ENCODE measurements at regions not wholly inside any gene's neighbourhood (a gene's known extent, or its start where the extent isn't known, plus 50 kb on each side); places are given as distances from the start of the nearest gene placed in this dataset.

DNA sequence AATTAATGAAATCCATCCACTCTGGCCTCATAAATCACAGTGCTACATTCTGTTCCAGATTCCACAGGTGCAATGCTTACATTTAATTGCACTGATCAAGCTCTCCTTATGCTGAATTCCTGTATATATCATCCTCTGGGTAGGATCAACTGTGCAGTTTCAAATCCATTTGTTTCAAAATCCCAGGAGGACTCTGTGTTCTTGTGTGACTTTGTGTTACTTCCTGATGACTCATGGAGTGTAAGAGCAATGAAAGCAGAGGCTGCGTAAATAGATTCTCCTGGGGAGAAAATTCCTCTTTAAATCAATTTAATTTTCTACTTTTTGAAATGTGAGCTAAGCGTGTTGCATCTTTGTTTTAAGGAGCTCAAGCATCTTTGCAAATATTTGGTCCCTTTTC, 752.7 kb downstream of the METTL15 start:
- intact Hi-C loops (cut with micrococcal nuclease; ENCODE audit: unreplicated experiment) = no loop called here
- Mint-ChIP-seq H3K4me1 (ENCODE audit: low read depth, unreplicated experiment) (peaks cover 33% of the 10 kb centered on the region), H3K9me3 (ENCODE audit: low read depth, unreplicated experiment) (peaks cover 6% of the 10 kb centered on the region), H3K27me3 (ENCODE audit: unreplicated experiment) (no peaks in the 10 kb centered on the region), H3K4me3 (ENCODE audit: low read depth, unreplicated experiment) (no peak overlapping the region), H3K27ac (ENCODE audit: unreplicated experiment) (peak overlapping the region; percentile 78), H3K36me3 (ENCODE audit: insufficient read depth, unreplicated experiment) (peaks cover 5% of the 10 kb centered on the region)
- no peak for DNase-seq
- TF ChIP-seq, protein P1, sequence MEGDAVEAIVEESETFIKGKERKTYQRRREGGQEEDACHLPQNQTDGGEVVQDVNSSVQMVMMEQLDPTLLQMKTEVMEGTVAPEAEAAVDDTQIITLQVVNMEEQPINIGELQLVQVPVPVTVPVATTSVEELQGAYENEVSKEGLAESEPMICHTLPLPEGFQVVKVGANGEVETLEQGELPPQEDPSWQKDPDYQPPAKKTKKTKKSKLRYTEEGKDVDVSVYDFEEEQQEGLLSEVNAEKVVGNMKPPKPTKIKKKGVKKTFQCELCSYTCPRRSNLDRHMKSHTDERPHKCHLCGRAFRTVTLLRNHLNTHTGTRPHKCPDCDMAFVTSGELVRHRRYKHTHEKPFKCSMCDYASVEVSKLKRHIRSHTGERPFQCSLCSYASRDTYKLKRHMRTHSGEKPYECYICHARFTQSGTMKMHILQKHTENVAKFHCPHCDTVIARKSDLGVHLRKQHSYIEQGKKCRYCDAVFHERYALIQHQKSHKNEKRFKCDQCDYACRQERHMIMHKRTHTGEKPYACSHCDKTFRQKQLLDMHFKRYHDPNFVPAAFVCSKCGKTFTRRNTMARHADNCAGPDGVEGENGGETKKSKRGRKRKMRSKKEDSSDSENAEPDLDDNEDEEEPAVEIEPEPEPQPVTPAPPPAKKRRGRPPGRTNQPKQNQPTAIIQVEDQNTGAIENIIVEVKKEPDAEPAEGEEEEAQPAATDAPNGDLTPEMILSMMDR (IDR thresholded peaks at IDR 0.05; ENCODE audit: unreplicated experiment) = no peak
- no TSS peak for BruUV-seq (replicated peaks)
- CTCF ChIA-PET = no interaction called here

- TF ChIP-seq, protein P1 (IDR thresholded peaks at IDR 0.05; ENCODE audit: unreplicated experiment) = no peak
- no peak for DNase-seq
- Mint-ChIP-seq H3K27me3 (ENCODE audit: unreplicated experiment) (no peaks in the 10 kb centered on the region), H3K27ac (ENCODE audit: unreplicated experiment) (no peak overlapping the region), H3K9me3 (ENCODE audit: low read depth, unreplicated experiment) (peaks cover 6% of the 10 kb centered on the region), H3K4me3 (ENCODE audit: low read depth, unreplicated experiment) (no peak overlapping the region), H3K36me3 (ENCODE audit: insufficient read depth, unreplicated experiment) (peaks cover 5% of the 10 kb centered on the region), H3K4me1 (ENCODE audit: low read depth, unreplicated experiment) (peaks cover 33% of the 10 kb centered on the region)
- no TSS peak for BruUV-seq (replicated peaks)
- intact Hi-C loops (cut with micrococcal nuclease; ENCODE audit: unreplicated experiment) = no loop called here
- CTCF ChIA-PET = no interaction called here
Measured at GRCh38 chr11:28858076-28858475, 749.9 kb downstream of the METTL15 start.

- CTCF ChIA-PET = no interaction called here
- peaks cover 15% of the 10 kb centered on the region for H3K9me3 Mint-ChIP-seq (ENCODE audit: low read depth, unreplicated experiment)
- DNase-seq = no peak
Measured at GRCh38 chr11:28849053-28849452, 740.9 kb downstream of the METTL15 start.

DNA sequence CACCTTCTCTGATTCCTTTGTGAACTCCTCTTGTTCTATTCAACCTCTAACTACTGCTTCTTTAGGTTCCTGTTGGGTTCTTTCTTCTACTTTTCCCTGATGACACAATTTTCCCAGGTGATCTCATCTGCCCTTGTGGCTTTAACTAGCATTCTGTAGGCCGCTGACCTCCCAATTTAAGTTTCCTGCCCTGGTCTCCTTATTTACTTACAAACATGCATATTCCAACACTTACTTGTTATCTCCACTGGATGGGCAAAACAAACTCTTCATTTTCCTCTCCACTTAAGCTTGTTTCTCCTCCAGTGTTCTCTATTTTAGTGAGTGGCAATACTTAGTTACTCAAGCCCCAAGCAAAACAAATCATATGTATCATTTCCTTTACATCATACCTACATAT, 734.5 kb downstream of the METTL15 start:
- intact Hi-C loops (cut with micrococcal nuclease; ENCODE audit: unreplicated experiment) = no loop called here
- no peak overlapping the region for H3K27ac Mint-ChIP-seq (ENCODE audit: unreplicated experiment)
- peaks cover 3% of the 10 kb centered on the region for H3K9me3 Mint-ChIP-seq (ENCODE audit: low read depth, unreplicated experiment)
- no TSS peak for BruUV-seq (replicated peaks)
- CTCF ChIA-PET = no interaction called here
- peaks cover 10% of the 10 kb centered on the region for H3K4me1 Mint-ChIP-seq (ENCODE audit: low read depth, unreplicated experiment)
- TF ChIP-seq, protein P1 (IDR thresholded peaks at IDR 0.05; ENCODE audit: unreplicated experiment) = no peak
- H3K27me3 Mint-ChIP-seq (ENCODE audit: unreplicated experiment) = no peaks in the 10 kb centered on the region
- DNase-seq = no peak
- no peak overlapping the region for H3K4me3 Mint-ChIP-seq (ENCODE audit: low read depth, unreplicated experiment)
- H3K36me3 Mint-ChIP-seq (ENCODE audit: insufficient read depth, unreplicated experiment) = no peaks in the 10 kb centered on the region

More at GRCh38 chr11:28849053-28849452, 740.9 kb downstream of the METTL15 start:
- peaks cover 16% of the 10 kb centered on the region for H3K4me1 Mint-ChIP-seq (ENCODE audit: low read depth, unreplicated experiment)
- H3K27me3 Mint-ChIP-seq (ENCODE audit: unreplicated experiment) = no peaks in the 10 kb centered on the region
- H3K36me3 Mint-ChIP-seq (ENCODE audit: insufficient read depth, unreplicated experiment) = no peaks in the 10 kb centered on the region
- H3K27ac Mint-ChIP-seq (ENCODE audit: unreplicated experiment) = no peak overlapping the region
- H3K4me3 Mint-ChIP-seq (ENCODE audit: low read depth, unreplicated experiment) = no peak overlapping the region
- TF ChIP-seq, protein P1 (IDR thresholded peaks at IDR 0.05; ENCODE audit: unreplicated experiment) = no peak
- BruUV-seq (replicated peaks) = no TSS peak
- intact Hi-C loops (cut with micrococcal nuclease; ENCODE audit: unreplicated experiment) = no loop called here

Measured in Calu3 (cell line).